HCEC 1CT (cell line): ENCODE measurements at regions not wholly inside any gene's neighbourhood (a gene's known extent, or its start where the extent isn't known, plus 50 kb on each side); places are given as distances from the start of the nearest gene placed in this dataset.

Source experiments
- DNase-seq: peaks from one replicate; pipeline ENCODE4 v3.0.0-alpha.2; 2017

- no peak for DNase-seq
Measured at GRCh38 chrX:5526191-5526590, 702.5 kb downstream of the NLGN4X start.

DNA sequence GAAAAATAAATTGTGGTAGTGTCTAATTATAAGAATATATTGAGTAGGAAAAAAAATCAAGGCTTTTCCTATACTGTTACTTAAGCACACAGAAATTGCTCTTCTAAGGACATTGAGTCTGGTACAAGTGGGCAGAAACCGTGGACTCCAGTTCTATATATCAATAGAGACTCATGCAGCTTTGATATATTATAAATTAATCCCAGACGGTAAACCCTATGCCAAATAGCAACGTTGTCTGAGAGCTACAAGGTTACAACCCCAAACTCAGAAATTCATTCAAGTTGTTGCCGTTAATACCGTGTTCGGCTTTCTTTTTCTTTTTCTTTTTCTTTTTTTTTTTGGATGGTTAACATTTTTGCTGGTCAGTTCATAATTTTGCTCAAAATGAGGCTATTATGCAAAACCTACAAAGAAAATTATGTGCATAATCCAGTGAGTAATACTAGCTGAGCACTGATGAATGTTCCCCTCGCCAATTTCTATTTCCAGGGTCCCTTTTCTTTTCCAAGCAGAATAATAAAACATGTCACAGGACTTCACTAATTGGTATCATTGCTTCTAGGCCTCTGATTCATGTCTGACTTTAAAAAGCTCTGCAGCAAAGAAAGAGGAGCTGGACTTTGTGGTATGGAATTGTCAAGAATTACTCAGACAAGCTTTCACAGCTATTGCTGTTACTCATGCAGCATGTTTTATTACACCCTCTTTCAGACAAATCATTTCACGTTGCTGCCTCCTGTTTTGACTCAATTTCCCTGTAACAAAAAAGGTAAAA, 737.7 kb downstream of the NLGN4X start:
- DNase-seq, result no peak

GRCh38 chrX:5474282-5474681, 754.4 kb downstream of the NLGN4X start:
- DNase-seq, result no peak

DNA sequence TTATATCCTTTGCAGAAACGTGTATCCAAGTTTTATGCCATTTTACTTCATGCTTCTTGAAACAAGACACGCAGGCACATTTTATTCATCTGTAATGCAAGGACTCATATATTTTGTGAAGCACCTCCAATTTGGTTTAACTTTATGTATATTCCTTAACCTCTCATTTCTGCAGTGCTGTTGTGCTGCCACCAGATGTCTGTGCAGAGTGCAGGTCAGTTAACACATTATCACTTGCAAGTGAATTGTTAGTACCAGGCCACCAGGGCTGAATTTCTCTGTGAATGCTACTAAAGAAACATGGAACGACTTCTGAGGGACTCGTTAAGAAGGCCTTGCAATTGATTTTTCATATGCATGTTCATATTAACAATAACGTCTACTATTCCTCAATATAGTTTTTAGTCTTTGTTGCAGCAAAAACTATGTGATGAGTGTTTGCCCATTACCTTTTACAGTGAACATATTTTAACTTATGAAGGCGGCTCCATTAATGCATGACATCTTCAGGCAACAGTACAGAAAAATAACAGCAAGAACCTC, 770.3 kb downstream of the NLGN4X start:
- no peak for DNase-seq

DNA sequence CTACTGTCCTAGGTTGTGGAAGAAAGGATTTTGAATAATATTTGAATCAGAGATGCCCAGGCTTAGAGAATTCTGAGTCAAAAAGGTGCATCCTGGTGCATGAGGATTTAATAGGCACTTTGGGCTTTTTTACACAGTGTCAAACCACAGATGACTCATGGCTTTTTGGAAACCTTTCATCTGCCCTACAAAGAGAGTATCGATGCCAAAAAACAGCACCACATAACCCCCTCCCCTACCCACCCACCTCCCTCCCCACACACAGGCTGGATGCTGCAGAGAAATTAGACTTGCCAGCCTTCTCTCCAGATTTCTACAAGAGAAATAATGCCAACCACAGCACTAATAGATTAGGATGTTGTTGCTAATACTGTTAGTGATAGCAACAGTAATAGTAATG, 779.3 kb downstream of the NLGN4X start:
- DNase-seq, result no peak

DNA sequence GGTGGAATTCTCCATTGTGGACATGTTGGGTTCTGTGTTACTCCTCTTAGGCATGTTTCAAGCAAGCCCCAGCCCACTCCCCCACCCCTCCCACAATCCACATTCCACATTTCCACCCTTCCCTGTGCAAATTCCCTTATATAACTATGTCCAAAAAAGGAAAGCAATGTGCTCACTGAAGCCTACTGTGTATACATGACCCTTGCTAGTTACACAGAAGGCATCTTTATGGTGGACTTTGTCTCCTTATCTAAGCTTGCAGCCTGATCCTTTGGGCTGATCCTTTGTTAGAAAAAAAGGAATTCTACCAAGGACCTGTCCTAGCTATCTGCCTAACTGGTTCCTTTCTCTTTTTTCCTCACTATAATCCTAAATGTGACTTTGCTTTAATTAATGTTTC, 796.8 kb downstream of the NLGN4X start:
- no peak for DNase-seq

DNA sequence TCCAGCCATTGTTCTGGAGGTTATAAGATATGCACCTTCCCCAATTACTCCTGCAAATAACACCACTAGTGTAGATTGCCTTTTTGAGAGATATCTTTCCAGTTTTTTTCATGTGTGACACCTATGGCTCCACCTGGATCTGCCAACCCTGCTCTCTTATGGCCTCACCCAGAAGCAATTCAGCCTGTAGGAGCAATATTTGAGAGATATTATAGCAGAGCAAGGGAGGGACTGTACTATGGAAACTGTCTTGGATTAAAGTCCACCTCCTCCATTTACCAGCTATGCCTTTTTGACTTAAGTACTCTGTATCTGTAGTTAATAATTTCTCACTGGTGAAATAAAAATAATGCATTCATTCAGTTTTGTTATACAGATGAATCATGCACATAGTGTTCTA, 803.5 kb downstream of the NLGN4X start:
- no peak for DNase-seq

- DNase-seq, result no peak
Measured at GRCh38 chrX:5417381-5417780, 811.3 kb downstream of the NLGN4X start.

GRCh38 chrX:5415738-5416137, 812.9 kb downstream of the NLGN4X start:
- no peak for DNase-seq

DNA sequence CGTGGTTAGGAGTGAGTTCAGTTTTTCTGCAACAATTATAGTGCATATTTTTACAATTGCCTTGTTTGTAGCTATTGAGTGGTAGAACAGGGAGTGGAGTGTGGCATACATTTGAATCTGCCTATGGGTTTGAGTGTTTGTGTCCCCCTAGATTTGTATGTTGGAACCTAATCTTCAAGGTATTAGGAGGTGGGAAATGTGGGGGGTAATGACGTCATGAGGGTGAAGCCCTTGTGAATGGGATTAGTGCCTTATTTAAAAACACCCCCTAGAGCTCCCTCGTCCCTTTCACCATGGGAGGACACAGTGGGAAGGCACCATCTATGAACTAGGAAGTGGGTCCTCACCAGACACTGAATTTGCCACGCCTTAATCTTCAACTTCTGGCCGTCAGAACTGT, 819.6 kb downstream of the NLGN4X start:
- no peak for DNase-seq

DNA sequence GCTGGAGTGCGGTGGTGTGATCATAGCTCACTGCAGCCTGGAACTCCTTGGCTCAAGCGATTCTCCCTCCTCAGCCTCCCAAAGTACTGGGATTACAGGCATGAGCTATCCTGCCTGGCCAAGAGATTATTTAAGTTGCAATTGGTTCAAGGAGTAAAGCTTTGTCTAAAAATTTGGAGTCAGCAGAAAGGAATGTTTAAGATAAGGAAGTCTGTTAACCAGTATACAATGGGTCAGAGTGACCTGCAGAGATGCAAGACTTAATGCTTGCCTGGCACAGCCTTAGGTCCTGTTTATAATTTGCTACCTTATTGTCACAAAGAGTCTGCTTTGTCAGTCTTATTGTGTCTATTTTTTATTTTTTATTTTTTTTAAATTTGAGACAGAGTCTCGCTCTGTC, 826.2 kb downstream of the NLGN4X start:
- DNase-seq, result no peak

- no peak for DNase-seq
Measured at GRCh38 chrX:5399403-5399802, 829.3 kb downstream of the NLGN4X start.

DNA sequence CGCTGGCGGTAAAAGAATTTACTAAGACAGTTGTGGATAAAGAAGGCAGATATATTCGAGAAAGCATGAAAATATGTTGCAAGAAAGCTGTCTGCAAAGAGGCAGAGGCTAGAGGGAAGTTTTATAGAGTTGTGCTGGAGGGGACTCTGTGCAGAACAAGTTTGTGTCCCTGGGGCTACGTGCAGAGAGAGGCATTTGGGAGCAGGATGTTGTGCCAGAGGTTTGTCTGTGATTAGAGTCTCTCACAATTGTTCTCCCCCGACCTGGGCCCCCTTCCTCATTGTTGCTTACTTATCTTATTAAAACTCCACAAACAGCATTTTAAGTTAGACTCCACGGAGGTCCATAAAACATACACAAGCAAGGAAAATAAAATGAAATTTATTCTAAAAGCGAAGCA, 831.3 kb downstream of the NLGN4X start:
- no peak for DNase-seq

DNA sequence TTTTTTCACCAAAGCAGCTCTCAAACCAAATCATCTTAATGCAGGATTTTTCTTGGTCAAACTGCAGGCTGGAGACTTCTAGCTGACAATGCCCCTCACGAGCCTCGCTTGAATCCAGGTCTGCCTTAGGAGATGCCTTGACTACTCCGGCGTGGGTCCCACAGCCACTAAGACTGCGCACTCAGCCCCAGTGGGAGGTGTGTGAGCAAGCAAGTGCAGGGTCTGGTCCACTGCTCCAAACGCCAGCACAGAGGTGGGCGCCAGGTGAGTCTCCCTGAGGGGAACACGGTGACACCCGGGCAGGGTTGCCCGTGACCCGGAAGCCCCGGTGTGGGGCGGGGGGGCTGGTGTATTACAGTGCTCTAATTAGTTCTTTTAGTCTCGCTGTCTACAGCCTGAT, 838.3 kb downstream of the NLGN4X start:
- no peak for DNase-seq

GRCh38 chrX:5388087-5388486, 840.6 kb downstream of the NLGN4X start:
- DNase-seq, result no peak

GRCh38 chrX:5380426-5380825, 848.2 kb downstream of the NLGN4X start:
- no peak for DNase-seq

GRCh38 chrX:5341902-5342301, 886.8 kb downstream of the NLGN4X start:
- no peak for DNase-seq

DNA sequence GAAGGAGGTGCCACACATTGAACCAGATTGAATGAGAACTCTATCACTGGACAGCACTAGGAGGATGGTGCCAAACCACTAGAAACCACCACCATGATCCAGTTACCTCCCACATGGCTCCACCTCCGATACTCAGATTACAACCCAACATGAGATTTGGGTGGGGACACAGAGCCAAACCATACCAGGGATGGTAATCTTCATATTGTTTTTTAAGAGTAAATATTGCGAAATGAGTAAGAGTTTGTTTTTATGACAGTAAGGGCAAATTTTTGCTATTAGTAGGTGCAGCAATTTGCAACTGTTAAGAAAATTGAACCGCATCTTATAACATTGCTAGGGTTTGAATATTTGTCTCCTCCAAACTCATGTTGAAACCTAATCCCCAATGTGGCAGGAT, 891.5 kb downstream of the NLGN4X start:
- no peak for DNase-seq

DNA sequence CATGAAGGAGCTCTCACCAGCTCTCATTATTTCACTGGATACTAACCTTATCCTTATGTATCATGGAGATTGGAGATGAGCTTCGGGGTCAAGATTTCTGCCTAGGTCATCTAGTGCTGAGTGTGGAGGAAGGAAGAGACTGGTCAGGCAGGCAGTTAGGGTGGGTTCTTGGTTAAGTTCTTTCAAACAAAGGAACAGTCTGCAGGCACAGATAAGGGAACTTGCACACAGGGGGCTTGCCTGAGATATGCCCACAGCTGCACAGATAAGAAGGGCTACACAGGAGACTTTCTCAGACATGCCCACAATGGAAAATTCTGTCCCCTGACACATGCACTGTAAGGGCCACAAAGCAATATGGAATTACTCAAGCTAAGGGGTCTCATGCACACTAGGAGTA, 904.1 kb downstream of the NLGN4X start:
- no peak for DNase-seq

- DNase-seq, result no peak
Measured at GRCh38 chrX:5314148-5314547, 914.5 kb downstream of the NLGN4X start.

- no peak for DNase-seq
Measured at GRCh38 chrX:5307416-5307815, 921.3 kb downstream of the NLGN4X start.

DNA sequence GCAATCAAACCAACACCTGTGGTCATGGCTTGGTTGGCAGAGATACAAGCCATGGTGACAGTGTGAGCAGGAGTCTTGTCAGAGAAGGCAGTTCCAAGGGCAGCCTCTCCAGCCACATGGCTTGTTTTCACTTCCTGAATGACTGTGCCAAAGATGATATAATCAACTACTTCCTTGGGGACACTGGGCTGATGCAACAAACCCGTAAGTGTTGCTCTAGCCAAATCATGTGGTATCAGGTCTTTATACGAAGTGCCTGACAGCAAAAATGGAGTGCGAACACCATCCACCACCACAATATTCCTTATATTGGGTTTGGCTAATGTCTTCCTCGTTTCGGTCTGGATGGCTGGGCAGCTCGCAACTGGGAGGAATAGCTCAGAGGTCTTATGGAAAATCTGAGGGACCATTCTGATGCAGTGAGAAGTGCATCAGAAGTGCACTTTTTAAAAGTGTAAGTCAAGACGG, 922.0 kb downstream of the NLGN4X start:
- no peak for DNase-seq

GRCh38 chrX:5305452-5305851, 923.2 kb downstream of the NLGN4X start:
- no peak for DNase-seq

DNA sequence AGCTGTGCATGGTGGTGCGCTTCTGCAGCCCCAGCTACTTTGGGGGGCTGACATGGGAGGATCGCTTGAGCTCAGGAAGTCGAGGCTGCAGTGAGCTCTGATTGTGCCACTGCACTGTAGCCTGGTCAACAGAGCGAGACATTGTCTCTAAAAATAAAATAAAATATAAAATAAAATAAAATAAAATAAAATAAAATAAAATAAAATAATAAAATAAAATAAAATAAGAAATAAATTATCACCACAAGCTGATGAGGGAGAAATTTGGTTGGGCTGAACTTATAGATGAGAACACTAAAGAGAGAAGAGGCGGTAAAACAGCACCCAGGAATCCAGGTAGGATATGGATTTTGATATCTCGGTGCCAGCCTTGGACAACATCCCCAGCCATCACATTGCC, 933.7 kb downstream of the NLGN4X start:
- DNase-seq, result no peak

DNA sequence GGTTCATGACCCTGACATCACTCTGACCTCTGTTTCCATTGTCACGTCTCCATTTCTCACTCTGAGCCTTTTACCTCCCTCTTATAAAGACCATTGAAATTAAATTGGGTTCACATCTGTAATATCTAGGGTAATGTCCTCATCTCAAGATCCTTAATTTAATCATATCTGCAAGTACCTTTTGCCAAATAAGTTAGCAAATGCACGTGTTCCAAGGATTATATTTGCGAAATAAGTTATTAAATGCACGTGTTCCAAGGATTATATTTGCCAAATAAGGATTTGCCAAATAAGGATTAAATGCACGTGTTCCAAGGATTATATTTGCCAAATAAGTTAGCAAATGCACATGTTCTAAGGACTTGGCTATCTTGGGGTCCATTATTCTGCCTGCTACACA, 938.0 kb downstream of the NLGN4X start:
- no peak for DNase-seq
